Trophoblast cell (in vitro differentiated cells and primary cell): ENCODE measurements at regions not wholly inside any gene's neighbourhood (a gene's known extent, or its start where the extent isn't known, plus 50 kb on each side); places are given as distances from the start of the nearest gene placed in this dataset.

Experiments
- DNase-seq, 2 donors: peaks; one replicate each; pipeline ENCODE4 v3.0.0-alpha.2; 2016
- H2AFZ ChIP-seq: 2 replicates; pipeline ENCODE4 v1.6.1; 2013; ENCODE audit warnings: low read length, moderate library complexity, mild to moderate bottlenecking; ENCODE audit not compliant: insufficient read depth, poor library complexity
- H2AK5ac ChIP-seq: 2 replicates; pipeline ENCODE4 v1.6.1; 2013; ENCODE audit warnings: mild to moderate bottlenecking, low read length
- H2BK120ac ChIP-seq: 2 replicates; pipeline ENCODE4 v1.6.1; 2013; ENCODE audit warnings: low read length, mild to moderate bottlenecking, moderate library complexity; ENCODE audit not compliant: insufficient read depth, poor library complexity
- H2BK12ac ChIP-seq: 2 replicates; pipeline ENCODE4 v1.6.1; 2013; ENCODE audit warnings: mild to moderate bottlenecking, low read length, moderate library complexity
- H2BK5ac ChIP-seq: 2 replicates; pipeline ENCODE4 v1.6.1; 2013; ENCODE audit warnings: low read length, low read depth, moderate library complexity, mild to moderate bottlenecking; ENCODE audit not compliant: poor library complexity
- H3K14ac ChIP-seq: 2 replicates; pipeline ENCODE4 v1.6.1; 2013; ENCODE audit warnings: mild to moderate bottlenecking, low read length
- H3K18ac ChIP-seq: 2 replicates; pipeline ENCODE4 v1.6.1; 2013; ENCODE audit warnings: mild to moderate bottlenecking, low read length
- H3K23ac ChIP-seq: 2 replicates; pipeline ENCODE4 v1.6.1; 2013; ENCODE audit warnings: low read length
- H3K27ac ChIP-seq: 2 replicates; pipeline ENCODE4 v1.5.1; 2013; ENCODE audit warnings: low read depth, mild to moderate bottlenecking, inconsistent platforms, low read length, moderate library complexity
- H3K27me3 ChIP-seq: 2 replicates; pipeline ENCODE4 v1.6.1; 2013; ENCODE audit warnings: inconsistent platforms, mild to moderate bottlenecking, low read length, moderate library complexity; ENCODE audit not compliant: insufficient read depth
- H3K36me3 ChIP-seq, 2 experiments: 1 replicate in 1 of 2; 2 replicates in 1 of 2; pipeline ENCODE4 v1.6.1; 2013; ENCODE audit warnings: low read length in 2 of 2, mild to moderate bottlenecking in 2 of 2, moderate library complexity in 1 of 2; ENCODE audit not compliant: insufficient read depth in 2 of 2, control insufficient read depth in 1 of 2
- H3K4ac ChIP-seq: 2 replicates; pipeline ENCODE4 v1.6.1; 2013; ENCODE audit warnings: low read depth, mild to moderate bottlenecking, low read length, moderate library complexity
- H3K4me1 ChIP-seq, 2 experiments: 1 replicate in 1 of 2; 2 replicates in 1 of 2; pipeline ENCODE4 v1.6.1; 2013; ENCODE audit warnings: low read length in 2 of 2, mild to moderate bottlenecking in 2 of 2, moderate library complexity in 1 of 2; ENCODE audit not compliant: insufficient read depth in 2 of 2, control insufficient read depth in 1 of 2
- H3K4me2 ChIP-seq: 2 replicates; pipeline ENCODE4 v1.6.1; 2013; ENCODE audit warnings: inconsistent platforms, mild to moderate bottlenecking, low read length, moderate library complexity
- H3K4me3 ChIP-seq: 2 replicates; pipeline ENCODE4 v1.5.1; 2013; ENCODE audit warnings: mild to moderate bottlenecking, low read depth, low read length, inconsistent platforms
- H3K79me1 ChIP-seq: one replicate; pipeline ENCODE4 v1.6.1; 2013; ENCODE audit warnings: low read length
- H3K79me2 ChIP-seq: 2 replicates; pipeline ENCODE4 v1.6.1; 2013; ENCODE audit warnings: low read length, mild to moderate bottlenecking; ENCODE audit not compliant: control insufficient read depth, insufficient read depth, poor library complexity
- H3K9ac ChIP-seq: 2 replicates; pipeline ENCODE4 v1.6.1; 2013; ENCODE audit warnings: mild to moderate bottlenecking, low read length
- H3K9me3 ChIP-seq: 2 replicates; pipeline ENCODE4 v1.6.1; 2013; ENCODE audit warnings: low read depth, mild to moderate bottlenecking, control low read depth, inconsistent platforms, low read length; ENCODE audit not compliant: insufficient read depth
- H4K12ac ChIP-seq: 2 replicates; pipeline ENCODE4 v1.6.1; 2013; ENCODE audit warnings: low read depth, mild to moderate bottlenecking, low read length, moderate library complexity
- H4K8ac ChIP-seq: 2 replicates; pipeline ENCODE4 v1.6.1; 2013; ENCODE audit warnings: low read depth, mild to moderate bottlenecking, low read length, moderate library complexity
- H4K91ac ChIP-seq: one replicate; pipeline ENCODE4 v1.6.1; 2013; ENCODE audit warnings: low read depth, mild to moderate bottlenecking, low read length, moderate library complexity

- Histone ChIP-seq H2BK12ac (no peak overlapping the region), H2AK5ac (no peak overlapping the region), H2BK5ac (no peak overlapping the region), H3K18ac (no peak overlapping the region), H3K27me3 (no peaks in the 10 kb centered on the region), H3K14ac (no peak overlapping the region), H3K4me1 (no peaks in the 10 kb centered on the region), H3K4ac (no peak overlapping the region), H3K79me1 (no peaks in the 10 kb centered on the region), H3K23ac (no peak overlapping the region), H3K9me3 (peaks cover 8% of the 10 kb centered on the region), H3K79me2 (no peaks in the 10 kb centered on the region), H3K4me2 (no peak overlapping the region), H4K12ac (no peak overlapping the region), H3K27ac (no peak overlapping the region), H4K91ac (no peak overlapping the region), H2AFZ (no peak overlapping the region), H3K9ac (no peak overlapping the region), H3K36me3 (no peaks in the 10 kb centered on the region), H2BK120ac (no peak overlapping the region), H4K8ac (no peak overlapping the region), H3K4me3 (no peak overlapping the region)
- no peak for DNase-seq
Measured at GRCh38 chr2:18861951-18862350, 272.6 kb upstream of the NT5C1B start.

GRCh38 chr2:18860179-18860578 lies 270.8 kb upstream of the NT5C1B start:
- Histone ChIP-seq H4K12ac (no peak overlapping the region), H3K18ac (no peak overlapping the region), H4K8ac (no peak overlapping the region), H2BK120ac (no peak overlapping the region), H2BK12ac (no peak overlapping the region), H2AK5ac (no peak overlapping the region), H3K9ac (no peak overlapping the region), H3K4ac (no peak overlapping the region), H4K91ac (no peak overlapping the region), H3K4me3 (no peak overlapping the region), H3K79me2 (no peaks in the 10 kb centered on the region), H3K4me1 (no peaks in the 10 kb centered on the region), H3K14ac (no peak overlapping the region), H3K27me3 (no peaks in the 10 kb centered on the region), H2AFZ (no peak overlapping the region), H2BK5ac (no peak overlapping the region), H3K23ac (no peak overlapping the region), H3K9me3 (peaks cover 6% of the 10 kb centered on the region), H3K27ac (no peak overlapping the region), H3K4me2 (no peak overlapping the region), H3K36me3 (no peaks in the 10 kb centered on the region), H3K79me1 (no peaks in the 10 kb centered on the region)
- no peak for DNase-seq

- no peak overlapping the region for H3K18ac ChIP-seq
- H2AFZ ChIP-seq = no peak overlapping the region
- H3K27ac ChIP-seq = no peak overlapping the region
- H3K9me3 ChIP-seq = peaks cover 6% of the 10 kb centered on the region
- H2AK5ac ChIP-seq = no peak overlapping the region
- no peak overlapping the region for H3K4me3 ChIP-seq
- H4K8ac ChIP-seq = no peak overlapping the region
- no peak overlapping the region for H3K14ac ChIP-seq
- H2BK5ac ChIP-seq = no peak overlapping the region
- no peak overlapping the region for H4K12ac ChIP-seq
- no peaks in the 10 kb centered on the region for H3K27me3 ChIP-seq
- no peaks in the 10 kb centered on the region for H3K79me1 ChIP-seq
- no peaks in the 10 kb centered on the region for H3K36me3 ChIP-seq
- no peak overlapping the region for H2BK120ac ChIP-seq
- H4K91ac ChIP-seq = no peak overlapping the region
- H3K79me2 ChIP-seq = no peaks in the 10 kb centered on the region
- no peak overlapping the region for H3K23ac ChIP-seq
- no peak overlapping the region for H2BK12ac ChIP-seq
- H3K4me2 ChIP-seq = no peak overlapping the region
- no peak overlapping the region for H3K9ac ChIP-seq
- H3K4ac ChIP-seq = no peak overlapping the region
- no peak for DNase-seq
- H3K4me1 ChIP-seq = no peaks in the 10 kb centered on the region
Measured at GRCh38 chr2:18856765-18857164, 267.4 kb upstream of the NT5C1B start.

GRCh38 chr2:18855027-18855426 lies 265.7 kb upstream of the NT5C1B start:
- Histone ChIP-seq H3K9ac (no peak overlapping the region), H2AK5ac (no peak overlapping the region), H3K18ac (no peak overlapping the region), H4K12ac (no peak overlapping the region), H4K8ac (no peak overlapping the region), H3K79me2 (no peaks in the 10 kb centered on the region), H3K36me3 (no peaks in the 10 kb centered on the region), H2AFZ (no peak overlapping the region), H2BK5ac (no peak overlapping the region), H3K79me1 (no peaks in the 10 kb centered on the region), H2BK120ac (no peak overlapping the region), H2BK12ac (no peak overlapping the region), H3K4me3 (no peak overlapping the region), H3K9me3 (no peaks in the 10 kb centered on the region), H4K91ac (no peak overlapping the region), H3K27ac (no peak overlapping the region), H3K4ac (no peak overlapping the region), H3K14ac (no peak overlapping the region), H3K4me2 (no peak overlapping the region), H3K4me1 (no peaks in the 10 kb centered on the region), H3K23ac (no peak overlapping the region), H3K27me3 (no peaks in the 10 kb centered on the region)
- peak in 1 of 2 donors; percentile 56 for DNase-seq
